ENCODE measurements at regions not wholly inside any gene's neighbourhood (a gene's known extent, or its start where the extent isn't known, plus 50 kb on each side); places are given as distances from the start of the nearest gene placed in this dataset.

GRCh38 chr5:124408738-124409453 lies 337.5 kb downstream of the ZNF608 start:
- no peak for DNase-seq (ENCODE audit: low read depth, low spot score)
- no peak overlapping the region for H3K27ac ChIP-seq (ENCODE audit: low read length)
- H3K4me3 ChIP-seq (ENCODE audit: low read length): no peak overlapping the region
- no peaks in the 10 kb centered on the region for H3K36me3 ChIP-seq (ENCODE audit: control insufficient read depth, insufficient read depth, low read length)
- no peaks in the 10 kb centered on the region for H3K27me3 ChIP-seq (ENCODE audit: control insufficient read depth, insufficient read depth, low read length)
- no peaks in the 10 kb centered on the region for H3K9me3 ChIP-seq (ENCODE audit: control insufficient read depth, insufficient read depth, low read length)
- no peaks in the 10 kb centered on the region for H3K4me1 ChIP-seq (ENCODE audit: control insufficient read depth, insufficient read depth, low read length)
- WGBS (ENCODE audit: insufficient coverage, insufficient read length): no CpG with 5 or more reads among the region's 10 CpGs

GRCh38 chr5:124404796-124405195 lies 341.6 kb downstream of the ZNF608 start:
- no peak for DNase-seq (ENCODE audit: low read depth, low spot score)
- no peak overlapping the region for H3K4me3 ChIP-seq (ENCODE audit: low read length)
- no peaks in the 10 kb centered on the region for H3K9me3 ChIP-seq (ENCODE audit: control insufficient read depth, insufficient read depth, low read length)
- no peaks in the 10 kb centered on the region for H3K36me3 ChIP-seq (ENCODE audit: control insufficient read depth, insufficient read depth, low read length)
- no peak overlapping the region for H3K27ac ChIP-seq (ENCODE audit: low read length)
- WGBS (ENCODE audit: insufficient coverage, insufficient read length): no CpG with 5 or more reads among the region's 5 CpGs
- H3K4me1 ChIP-seq (ENCODE audit: control insufficient read depth, insufficient read depth, low read length): no peaks in the 10 kb centered on the region
- H3K27me3 ChIP-seq (ENCODE audit: control insufficient read depth, insufficient read depth, low read length): no peaks in the 10 kb centered on the region

GRCh38 chr5:124403281-124403680 lies 343.2 kb downstream of the ZNF608 start:
- no CpG with 5 or more reads among the region's 2 CpGs for WGBS (ENCODE audit: insufficient coverage, insufficient read length)
- Histone ChIP-seq H3K9me3 (ENCODE audit: control insufficient read depth, insufficient read depth, low read length) (no peaks in the 10 kb centered on the region), H3K27me3 (ENCODE audit: control insufficient read depth, insufficient read depth, low read length) (no peaks in the 10 kb centered on the region), H3K4me1 (ENCODE audit: control insufficient read depth, insufficient read depth, low read length) (no peaks in the 10 kb centered on the region), H3K36me3 (ENCODE audit: control insufficient read depth, insufficient read depth, low read length) (no peaks in the 10 kb centered on the region), H3K27ac (ENCODE audit: low read length) (no peak overlapping the region), H3K4me3 (ENCODE audit: low read length) (no peak overlapping the region)
- no peak for DNase-seq (ENCODE audit: low read depth, low spot score)

GRCh38 chr5:124402144-124402581 lies 344.3 kb downstream of the ZNF608 start:
- H3K36me3 ChIP-seq (ENCODE audit: control insufficient read depth, insufficient read depth, low read length): no peaks in the 10 kb centered on the region
- WGBS (ENCODE audit: insufficient coverage, insufficient read length): no CpG with 5 or more reads among the region's 3 CpGs
- H3K27ac ChIP-seq (ENCODE audit: low read length): no peak overlapping the region
- no peaks in the 10 kb centered on the region for H3K27me3 ChIP-seq (ENCODE audit: control insufficient read depth, insufficient read depth, low read length)
- DNase-seq (ENCODE audit: low read depth, low spot score): no peak
- no peaks in the 10 kb centered on the region for H3K9me3 ChIP-seq (ENCODE audit: control insufficient read depth, insufficient read depth, low read length)
- H3K4me1 ChIP-seq (ENCODE audit: control insufficient read depth, insufficient read depth, low read length): no peaks in the 10 kb centered on the region
- H3K4me3 ChIP-seq (ENCODE audit: low read length): no peak overlapping the region

- H3K9me3 ChIP-seq (ENCODE audit: control insufficient read depth, insufficient read depth, low read length): no peaks in the 10 kb centered on the region
- no peaks in the 10 kb centered on the region for H3K36me3 ChIP-seq (ENCODE audit: control insufficient read depth, insufficient read depth, low read length)
- DNase-seq (ENCODE audit: low read depth, low spot score): no peak
- H3K27ac ChIP-seq (ENCODE audit: low read length): no peak overlapping the region
- no peaks in the 10 kb centered on the region for H3K27me3 ChIP-seq (ENCODE audit: control insufficient read depth, insufficient read depth, low read length)
- no CpG with 5 or more reads among the region's 6 CpGs for WGBS (ENCODE audit: insufficient coverage, insufficient read length)
- H3K4me3 ChIP-seq (ENCODE audit: low read length): no peak overlapping the region
- no peaks in the 10 kb centered on the region for H3K4me1 ChIP-seq (ENCODE audit: control insufficient read depth, insufficient read depth, low read length)
Measured at GRCh38 chr5:124401476-124402143, 344.8 kb downstream of the ZNF608 start.

GRCh38 chr5:124399426-124399961 lies 346.9 kb downstream of the ZNF608 start:
- no CpG with 5 or more reads among the region's 3 CpGs for WGBS (ENCODE audit: insufficient coverage, insufficient read length)
- no peaks in the 10 kb centered on the region for H3K9me3 ChIP-seq (ENCODE audit: control insufficient read depth, insufficient read depth, low read length)
- H3K4me3 ChIP-seq (ENCODE audit: low read length): no peak overlapping the region
- no peak for DNase-seq (ENCODE audit: low read depth, low spot score)
- no peak overlapping the region for H3K27ac ChIP-seq (ENCODE audit: low read length)
- no peaks in the 10 kb centered on the region; the same call in 1 of the 2 replicates for H3K27me3 ChIP-seq (ENCODE audit: control insufficient read depth, insufficient read depth, low read length)
- no peaks in the 10 kb centered on the region for H3K36me3 ChIP-seq (ENCODE audit: control insufficient read depth, insufficient read depth, low read length)
- no peaks in the 10 kb centered on the region for H3K4me1 ChIP-seq (ENCODE audit: control insufficient read depth, insufficient read depth, low read length)

GRCh38 chr5:124398460-124398859 lies 348.0 kb downstream of the ZNF608 start:
- H3K36me3 ChIP-seq (ENCODE audit: control insufficient read depth, insufficient read depth, low read length): no peaks in the 10 kb centered on the region
- H3K4me1 ChIP-seq (ENCODE audit: control insufficient read depth, insufficient read depth, low read length): no peaks in the 10 kb centered on the region
- no peak for DNase-seq (ENCODE audit: low read depth, low spot score)
- no CpG with 5 or more reads among the region's 2 CpGs for WGBS (ENCODE audit: insufficient coverage, insufficient read length)
- H3K9me3 ChIP-seq (ENCODE audit: control insufficient read depth, insufficient read depth, low read length): no peaks in the 10 kb centered on the region
- H3K27me3 ChIP-seq (ENCODE audit: control insufficient read depth, insufficient read depth, low read length): no peaks in the 10 kb centered on the region; the same call in 1 of the 2 replicates
- no peak overlapping the region for H3K4me3 ChIP-seq (ENCODE audit: low read length)
- H3K27ac ChIP-seq (ENCODE audit: low read length): no peak overlapping the region

GRCh38 chr5:124397317-124397716 lies 349.1 kb downstream of the ZNF608 start:
- Histone ChIP-seq H3K4me3 (ENCODE audit: low read length) (no peak overlapping the region), H3K9me3 (ENCODE audit: control insufficient read depth, insufficient read depth, low read length) (no peaks in the 10 kb centered on the region), H3K27me3 (ENCODE audit: control insufficient read depth, insufficient read depth, low read length) (no peaks in the 10 kb centered on the region; the same call in 1 of the 2 replicates), H3K4me1 (ENCODE audit: control insufficient read depth, insufficient read depth, low read length) (no peaks in the 10 kb centered on the region), H3K36me3 (ENCODE audit: control insufficient read depth, insufficient read depth, low read length) (no peaks in the 10 kb centered on the region), H3K27ac (ENCODE audit: low read length) (no peak overlapping the region)
- no CpG with 5 or more reads among the region's 2 CpGs for WGBS (ENCODE audit: insufficient coverage, insufficient read length)
- DNase-seq (ENCODE audit: low read depth, low spot score): no peak

GRCh38 chr5:124395926-124396325 lies 350.5 kb downstream of the ZNF608 start:
- Histone ChIP-seq H3K27ac (ENCODE audit: low read length) (no peak overlapping the region), H3K4me1 (ENCODE audit: control insufficient read depth, insufficient read depth, low read length) (no peaks in the 10 kb centered on the region), H3K36me3 (ENCODE audit: control insufficient read depth, insufficient read depth, low read length) (no peaks in the 10 kb centered on the region), H3K9me3 (ENCODE audit: control insufficient read depth, insufficient read depth, low read length) (no peaks in the 10 kb centered on the region), H3K27me3 (ENCODE audit: control insufficient read depth, insufficient read depth, low read length) (no peaks in the 10 kb centered on the region; the same call in 1 of the 2 replicates), H3K4me3 (ENCODE audit: low read length) (no peak overlapping the region)
- WGBS (ENCODE audit: insufficient coverage, insufficient read length): no CpG with 5 or more reads among the region's 5 CpGs
- no peak for DNase-seq (ENCODE audit: low read depth, low spot score)

- Histone ChIP-seq H3K4me1 (ENCODE audit: control insufficient read depth, insufficient read depth, low read length) (no peaks in the 10 kb centered on the region), H3K36me3 (ENCODE audit: control insufficient read depth, insufficient read depth, low read length) (no peaks in the 10 kb centered on the region), H3K9me3 (ENCODE audit: control insufficient read depth, insufficient read depth, low read length) (no peaks in the 10 kb centered on the region), H3K27ac (ENCODE audit: low read length) (no peak overlapping the region), H3K4me3 (ENCODE audit: low read length) (no peak overlapping the region), H3K27me3 (ENCODE audit: control insufficient read depth, insufficient read depth, low read length) (no peaks in the 10 kb centered on the region; the same call in 1 of the 2 replicates)
- WGBS (ENCODE audit: insufficient coverage, insufficient read length): no CpG with 5 or more reads among the region's 11 CpGs
- no peak for DNase-seq (ENCODE audit: low read depth, low spot score)
Measured at GRCh38 chr5:124395287-124395686, 351.2 kb downstream of the ZNF608 start.

Data from iPS DF 6.9 (cell line).